ENCODE measurements at regions not wholly inside any gene's neighbourhood (a gene's known extent, or its start where the extent isn't known, plus 50 kb on each side); places are given as distances from the start of the nearest gene placed in this dataset.

- Histone ChIP-seq H3K9ac (ENCODE audit: low read depth in 1 of 3, low read length in 3 of 3) (no peak overlapping the region), H3K27me3 (ENCODE audit: control insufficient read depth in 3 of 3, insufficient read depth in 3 of 3, low read length in 3 of 3) (no peaks in the 10 kb centered on the region), H3K36me3 (ENCODE audit: control insufficient read depth in 3 of 3, insufficient read depth in 3 of 3, low read length in 3 of 3) (no peaks in the 10 kb centered on the region), H3K27ac (ENCODE audit: low read depth, low read length) (no peak overlapping the region), H3K4me1 (ENCODE audit: control insufficient read depth in 3 of 3, insufficient read depth in 3 of 3, low read length in 3 of 3) (no peaks in the 10 kb centered on the region), H3K4me3 (ENCODE audit: low read length in 3 of 3) (no peak overlapping the region), H3K9me3 (ENCODE audit: control insufficient read depth in 3 of 3, low read length in 3 of 3) (no peaks in the 10 kb centered on the region)
Observed at GRCh38 chr6:18605841-18606240, 218.7 kb downstream of the RNF144B start.

- Histone ChIP-seq H3K9me3 (ENCODE audit: control insufficient read depth in 3 of 3, low read length in 3 of 3) (no peaks in the 10 kb centered on the region), H3K4me1 (ENCODE audit: control insufficient read depth in 3 of 3, insufficient read depth in 3 of 3, low read length in 3 of 3) (no peaks in the 10 kb centered on the region), H3K27me3 (ENCODE audit: control insufficient read depth in 3 of 3, insufficient read depth in 3 of 3, low read length in 3 of 3) (no peaks in the 10 kb centered on the region), H3K9ac (ENCODE audit: low read depth in 1 of 3, low read length in 3 of 3) (no peak overlapping the region), H3K36me3 (ENCODE audit: control insufficient read depth in 3 of 3, insufficient read depth in 3 of 3, low read length in 3 of 3) (no peaks in the 10 kb centered on the region), H3K4me3 (ENCODE audit: low read length in 3 of 3) (no peak overlapping the region), H3K27ac (ENCODE audit: low read depth, low read length) (no peak overlapping the region)
Observed at GRCh38 chr6:18609715-18610114, 222.6 kb downstream of the RNF144B start.

GRCh38 chr6:18613319-18613925, 226.3 kb downstream of the RNF144B start:
- Histone ChIP-seq H3K9ac (ENCODE audit: low read depth in 1 of 3, low read length in 3 of 3) (no peak overlapping the region), H3K27ac (ENCODE audit: low read depth, low read length) (no peak overlapping the region), H3K4me1 (ENCODE audit: control insufficient read depth in 3 of 3, insufficient read depth in 3 of 3, low read length in 3 of 3) (no peaks in the 10 kb centered on the region), H3K27me3 (ENCODE audit: control insufficient read depth in 3 of 3, insufficient read depth in 3 of 3, low read length in 3 of 3) (no peaks in the 10 kb centered on the region), H3K4me3 (ENCODE audit: low read length in 3 of 3) (no peak overlapping the region), H3K36me3 (ENCODE audit: control insufficient read depth in 3 of 3, insufficient read depth in 3 of 3, low read length in 3 of 3) (no peaks in the 10 kb centered on the region), H3K9me3 (ENCODE audit: control insufficient read depth in 3 of 3, low read length in 3 of 3) (no peaks in the 10 kb centered on the region)

- H3K9me3 ChIP-seq (ENCODE audit: control insufficient read depth in 3 of 3, low read length in 3 of 3): no peaks in the 10 kb centered on the region
- no peaks in the 10 kb centered on the region for H3K27me3 ChIP-seq (ENCODE audit: control insufficient read depth in 3 of 3, insufficient read depth in 3 of 3, low read length in 3 of 3)
- no peak overlapping the region for H3K4me3 ChIP-seq (ENCODE audit: low read length in 3 of 3)
- H3K4me1 ChIP-seq (ENCODE audit: control insufficient read depth in 3 of 3, insufficient read depth in 3 of 3, low read length in 3 of 3): no peaks in the 10 kb centered on the region
- no peaks in the 10 kb centered on the region for H3K36me3 ChIP-seq (ENCODE audit: control insufficient read depth in 3 of 3, insufficient read depth in 3 of 3, low read length in 3 of 3)
- no peak overlapping the region for H3K9ac ChIP-seq (ENCODE audit: low read depth in 1 of 3, low read length in 3 of 3)
- H3K27ac ChIP-seq (ENCODE audit: low read depth, low read length): no peak overlapping the region
Observed at GRCh38 chr6:18629571-18629970, 242.4 kb downstream of the RNF144B start.

- Histone ChIP-seq H3K36me3 (ENCODE audit: control insufficient read depth in 3 of 3, insufficient read depth in 3 of 3, low read length in 3 of 3) (no peaks in the 10 kb centered on the region), H3K9ac (ENCODE audit: low read depth in 1 of 3, low read length in 3 of 3) (no peak overlapping the region), H3K4me3 (ENCODE audit: low read length in 3 of 3) (no peak overlapping the region), H3K27ac (ENCODE audit: low read depth, low read length) (no peak overlapping the region), H3K4me1 (ENCODE audit: control insufficient read depth in 3 of 3, insufficient read depth in 3 of 3, low read length in 3 of 3) (no peaks in the 10 kb centered on the region), H3K27me3 (ENCODE audit: control insufficient read depth in 3 of 3, insufficient read depth in 3 of 3, low read length in 3 of 3) (no peaks in the 10 kb centered on the region), H3K9me3 (ENCODE audit: control insufficient read depth in 3 of 3, low read length in 3 of 3) (no peaks in the 10 kb centered on the region)
Observed at GRCh38 chr6:18632670-18633410, 245.7 kb downstream of the RNF144B start.

GRCh38 chr6:18634912-18635311, 247.8 kb downstream of the RNF144B start:
- Histone ChIP-seq H3K9me3 (ENCODE audit: control insufficient read depth in 3 of 3, low read length in 3 of 3) (no peaks in the 10 kb centered on the region), H3K36me3 (ENCODE audit: control insufficient read depth in 3 of 3, insufficient read depth in 3 of 3, low read length in 3 of 3) (no peaks in the 10 kb centered on the region), H3K4me1 (ENCODE audit: control insufficient read depth in 3 of 3, insufficient read depth in 3 of 3, low read length in 3 of 3) (no peaks in the 10 kb centered on the region), H3K27me3 (ENCODE audit: control insufficient read depth in 3 of 3, insufficient read depth in 3 of 3, low read length in 3 of 3) (no peaks in the 10 kb centered on the region), H3K27ac (ENCODE audit: low read depth, low read length) (no peak overlapping the region), H3K4me3 (ENCODE audit: low read length in 3 of 3) (no peak overlapping the region), H3K9ac (ENCODE audit: low read depth in 1 of 3, low read length in 3 of 3) (no peak overlapping the region)

GRCh38 chr6:18640134-18640533, 253.0 kb downstream of the RNF144B start:
- Histone ChIP-seq H3K4me3 (ENCODE audit: low read length in 3 of 3) (no peak overlapping the region), H3K4me1 (ENCODE audit: control insufficient read depth in 3 of 3, insufficient read depth in 3 of 3, low read length in 3 of 3) (no peaks in the 10 kb centered on the region), H3K36me3 (ENCODE audit: control insufficient read depth in 3 of 3, insufficient read depth in 3 of 3, low read length in 3 of 3) (no peaks in the 10 kb centered on the region), H3K27me3 (ENCODE audit: control insufficient read depth in 3 of 3, insufficient read depth in 3 of 3, low read length in 3 of 3) (no peaks in the 10 kb centered on the region), H3K9me3 (ENCODE audit: control insufficient read depth in 3 of 3, low read length in 3 of 3) (peaks cover 0 to 2% (median 0%) of the 10 kb centered on the region in 3 donors), H3K27ac (ENCODE audit: low read depth, low read length) (no peak overlapping the region), H3K9ac (ENCODE audit: low read depth in 1 of 3, low read length in 3 of 3) (no peak overlapping the region)

GRCh38 chr6:18640754-18641153, 253.6 kb downstream of the RNF144B start:
- H3K4me1 ChIP-seq (ENCODE audit: control insufficient read depth in 3 of 3, insufficient read depth in 3 of 3, low read length in 3 of 3): no peaks in the 10 kb centered on the region
- H3K4me3 ChIP-seq (ENCODE audit: low read length in 3 of 3): no peak overlapping the region

GRCh38 chr6:18654821-18655220, 267.7 kb downstream of the RNF144B start:
- H3K9me3 ChIP-seq (ENCODE audit: control insufficient read depth in 3 of 3, low read length in 3 of 3): no peaks in the 10 kb centered on the region
- no peaks in the 10 kb centered on the region for H3K27me3 ChIP-seq (ENCODE audit: control insufficient read depth in 3 of 3, insufficient read depth in 3 of 3, low read length in 3 of 3)
- no peaks in the 10 kb centered on the region for H3K4me1 ChIP-seq (ENCODE audit: control insufficient read depth in 3 of 3, insufficient read depth in 3 of 3, low read length in 3 of 3)
- H3K36me3 ChIP-seq (ENCODE audit: control insufficient read depth in 3 of 3, insufficient read depth in 3 of 3, low read length in 3 of 3): no peaks in the 10 kb centered on the region
- no peak overlapping the region for H3K4me3 ChIP-seq (ENCODE audit: low read length in 3 of 3)
- H3K9ac ChIP-seq (ENCODE audit: low read depth in 1 of 3, low read length in 3 of 3): no peak overlapping the region
- no peak overlapping the region for H3K27ac ChIP-seq (ENCODE audit: low read depth, low read length)

More at GRCh38 chr6:18640754-18641153, 253.6 kb downstream of the RNF144B start:
- Histone ChIP-seq H3K9ac (ENCODE audit: low read depth in 1 of 3, low read length in 3 of 3) (no peak overlapping the region), H3K36me3 (ENCODE audit: control insufficient read depth in 3 of 3, insufficient read depth in 3 of 3, low read length in 3 of 3) (no peaks in the 10 kb centered on the region), H3K27me3 (ENCODE audit: control insufficient read depth in 3 of 3, insufficient read depth in 3 of 3, low read length in 3 of 3) (no peaks in the 10 kb centered on the region), H3K9me3 (ENCODE audit: control insufficient read depth in 3 of 3, low read length in 3 of 3) (peaks cover 0 to 2% (median 0%) of the 10 kb centered on the region in 3 donors), H3K27ac (ENCODE audit: low read depth, low read length) (no peak overlapping the region)

- Histone ChIP-seq H3K4me3 (ENCODE audit: low read length in 3 of 3) (no peak overlapping the region), H3K36me3 (ENCODE audit: control insufficient read depth in 3 of 3, insufficient read depth in 3 of 3, low read length in 3 of 3) (no peaks in the 10 kb centered on the region), H3K27ac (ENCODE audit: low read depth, low read length) (no peak overlapping the region), H3K9ac (ENCODE audit: low read depth in 1 of 3, low read length in 3 of 3) (no peak overlapping the region), H3K27me3 (ENCODE audit: control insufficient read depth in 3 of 3, insufficient read depth in 3 of 3, low read length in 3 of 3) (no peaks in the 10 kb centered on the region), H3K9me3 (ENCODE audit: control insufficient read depth in 3 of 3, low read length in 3 of 3) (no peaks in the 10 kb centered on the region), H3K4me1 (ENCODE audit: control insufficient read depth in 3 of 3, insufficient read depth in 3 of 3, low read length in 3 of 3) (no peaks in the 10 kb centered on the region)
Observed at GRCh38 chr6:18656506-18656905, 269.4 kb downstream of the RNF144B start.

All from skeletal muscle tissue (tissue), 3 donors.